ENCODE measurements at regions not wholly inside any gene's neighbourhood (a gene's known extent, or its start where the extent isn't known, plus 50 kb on each side); places are given as distances from the start of the nearest gene placed in this dataset.
"Not testable (repeated sequence)": the region's sequence is repeated elsewhere in the genome, so short reads cannot be mapped to it uniquely, and the experiment has no call there.

GRCh38 chr4:25511823-25512222 lies 134.8 kb downstream of the ANAPC4 start:
- not testable (repeated sequence) for TF ChIP-seq CTCF, POLR2AphosphoS5, POLR2A (IDR thresholded peaks at IDR 0.05)

Measured in breast epithelium (tissue), 3 donors.